OCI-LY7 (cell line): ENCODE measurements at regions not wholly inside any gene's neighbourhood (a gene's known extent, or its start where the extent isn't known, plus 50 kb on each side); places are given as distances from the start of the nearest gene placed in this dataset.

Experiments used
- BruUV-seq: library from RNA; stranded (reverse); fragments of 400-500 nt; replicated peaks from 2 replicates; lab custom pipeline; 2021; lab: Mats Ljungman, UMichigan
- CTCF ChIA-PET: fragments of 300-600 bp; sonication (Branson Sonifier 250); formaldehyde crosslinking; loops from one replicate; lab custom pipeline; 2022; ENCODE audit warnings: antibody characterized with exemption; ENCODE audit not compliant: unreplicated experiment; lab: Charles Lee
- POLR2A ChIA-PET: fragments of 300-600 bp; sonication (Branson Sonifier 250); formaldehyde crosslinking; loops from one replicate; lab custom pipeline; 2022; ENCODE audit warnings: antibody characterized with exemption; lab: Charles Lee
- DNase-seq: peaks from one replicate; pipeline ENCODE4 v3.0.0-alpha.2; 2015; ENCODE audit warnings: low spot score
- H2AFZ ChIP-seq: fragments of 200-600 bp; sonication (generic), shearing (Covaris generic); 2 replicates; pipeline ENCODE4 v1.6.1; 2014; ENCODE audit warnings: mild to moderate bottlenecking, antibody characterized with exemption, low read length, moderate library complexity
- H3K27ac ChIP-seq: fragments of 200-600 bp; sonication (generic); 2 replicates; pipeline ENCODE4 v1.5.1; 2014; ENCODE audit warnings: mixed run types, low read depth, mild to moderate bottlenecking, moderate library complexity, low read length, inconsistent platforms; ENCODE audit not compliant: poor library complexity, severe bottlenecking
- H3K36me3 ChIP-seq: fragments of 200-600 bp; sonication (generic); 2 replicates; pipeline ENCODE4 v1.6.1; 2014; ENCODE audit warnings: mild to moderate bottlenecking, antibody characterized with exemption, low read length, moderate library complexity, mixed read lengths; ENCODE audit not compliant: insufficient read depth
- H3K4me1 ChIP-seq: fragments of 200-600 bp; sonication (generic); 2 replicates; pipeline ENCODE4 v1.5.1; 2014; ENCODE audit warnings: mild to moderate bottlenecking, low read length; ENCODE audit not compliant: insufficient read depth, poor library complexity, severe bottlenecking
- H3K4me2 ChIP-seq: fragments of 200-600 bp; sonication (generic); 2 replicates; pipeline ENCODE4 v1.6.1; 2014; ENCODE audit warnings: mild to moderate bottlenecking, low read length
- H3K4me3 ChIP-seq: fragments of 200-600 bp; sonication (generic); 2 replicates; pipeline ENCODE4 v1.5.1; 2014; ENCODE audit warnings: mild to moderate bottlenecking, low read depth, low read length; ENCODE audit not compliant: poor library complexity, severe bottlenecking
- H3K79me2 ChIP-seq: fragments of 200-600 bp; sonication (generic); 2 replicates; pipeline ENCODE4 v1.6.1; 2016; ENCODE audit warnings: low read depth, mild to moderate bottlenecking, low read length, moderate library complexity, mixed read lengths; ENCODE audit not compliant: insufficient read depth
- H3K9me2 ChIP-seq: fragments of 200-600 bp; sonication (generic); 2 replicates; pipeline ENCODE4 v1.6.1; 2016; ENCODE audit warnings: mild to moderate bottlenecking, low read length, mixed read lengths; ENCODE audit not compliant: insufficient read depth
- H3K9me3 ChIP-seq: fragments of 200-600 bp; sonication (generic); 2 replicates; pipeline ENCODE4 v1.6.1; 2014; ENCODE audit warnings: mild to moderate bottlenecking, mixed run types, low read length, mixed read lengths
- H4K20me1 ChIP-seq: fragments of 200-600 bp; sonication (generic); 2 replicates; pipeline ENCODE4 v1.6.1; 2014; ENCODE audit warnings: mild to moderate bottlenecking, antibody characterized with exemption, low read length, moderate library complexity, mixed read lengths; ENCODE audit not compliant: insufficient read depth
- EZH2phosphoT487 ChIP-seq: fragments of 200-600 bp; sonication (generic); IDR thresholded peaks from 2 replicates; pipeline ENCODE4 v1.6.1; 2018; ENCODE audit warnings: low read depth, borderline replicate concordance, mild to moderate bottlenecking, mixed run types, antibody characterized with exemption, low read length, moderate library complexity, mixed read lengths
- intact Hi-C: fragments of 100-400 bp; cut with micrococcal nuclease; formaldehyde crosslinking; loops from one replicate; pipeline ENCODE4 v1.10.0; 2022; ENCODE audit not compliant: unreplicated experiment
- TF ChIP-seq, protein P1 (sequence below): fragments of 200-600 bp; sonication (generic); conservative IDR thresholded peaks from 2 replicates; pipeline ENCODE4 v1.5.1; 2014; ENCODE audit warnings: mild to moderate bottlenecking, antibody characterized with exemption, low read length, moderate library complexity, mixed read lengths

DNA sequence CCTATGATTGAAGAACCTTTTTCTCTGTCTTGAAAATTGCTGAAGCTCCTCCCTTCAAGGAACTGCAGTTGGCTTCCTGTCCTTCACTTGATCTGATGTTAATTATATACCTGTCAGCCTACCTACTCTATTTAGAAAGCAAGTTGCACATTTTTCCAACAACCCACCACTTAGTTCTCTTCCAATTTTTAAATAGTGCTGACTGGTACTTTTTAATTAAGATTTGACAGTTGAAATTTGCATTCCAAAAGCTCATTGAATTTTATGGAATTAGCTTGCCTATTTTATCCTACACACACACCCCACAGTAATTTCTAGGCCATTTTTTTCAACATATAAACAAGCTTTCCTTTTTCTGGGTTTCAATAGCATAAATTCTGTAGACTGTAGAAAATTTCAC is 820.3 kb upstream of the FAT3 start:
- no peak overlapping the region for H3K27ac ChIP-seq
- no peak for DNase-seq
- CTCF ChIA-PET, result no interaction called here
- no peaks in the 10 kb centered on the region for H3K9me3 ChIP-seq
- no peaks in the 10 kb centered on the region for H3K4me1 ChIP-seq
- no peaks in the 10 kb centered on the region for H3K79me2 ChIP-seq
- H3K36me3 ChIP-seq, result no peaks in the 10 kb centered on the region
- POLR2A ChIA-PET, result no interaction called here
- H3K4me3 ChIP-seq, result no peak overlapping the region
- TF ChIP-seq EZH2phosphoT487, result no peak
- TF ChIP-seq, protein P1, sequence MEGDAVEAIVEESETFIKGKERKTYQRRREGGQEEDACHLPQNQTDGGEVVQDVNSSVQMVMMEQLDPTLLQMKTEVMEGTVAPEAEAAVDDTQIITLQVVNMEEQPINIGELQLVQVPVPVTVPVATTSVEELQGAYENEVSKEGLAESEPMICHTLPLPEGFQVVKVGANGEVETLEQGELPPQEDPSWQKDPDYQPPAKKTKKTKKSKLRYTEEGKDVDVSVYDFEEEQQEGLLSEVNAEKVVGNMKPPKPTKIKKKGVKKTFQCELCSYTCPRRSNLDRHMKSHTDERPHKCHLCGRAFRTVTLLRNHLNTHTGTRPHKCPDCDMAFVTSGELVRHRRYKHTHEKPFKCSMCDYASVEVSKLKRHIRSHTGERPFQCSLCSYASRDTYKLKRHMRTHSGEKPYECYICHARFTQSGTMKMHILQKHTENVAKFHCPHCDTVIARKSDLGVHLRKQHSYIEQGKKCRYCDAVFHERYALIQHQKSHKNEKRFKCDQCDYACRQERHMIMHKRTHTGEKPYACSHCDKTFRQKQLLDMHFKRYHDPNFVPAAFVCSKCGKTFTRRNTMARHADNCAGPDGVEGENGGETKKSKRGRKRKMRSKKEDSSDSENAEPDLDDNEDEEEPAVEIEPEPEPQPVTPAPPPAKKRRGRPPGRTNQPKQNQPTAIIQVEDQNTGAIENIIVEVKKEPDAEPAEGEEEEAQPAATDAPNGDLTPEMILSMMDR, result no peak
- intact Hi-C loops, result no loop called here
- no peaks in the 10 kb centered on the region for H3K9me2 ChIP-seq
- H2AFZ ChIP-seq, result no peak overlapping the region
- no peak overlapping the region for H3K4me2 ChIP-seq
- BruUV-seq, result no TSS peak
- H4K20me1 ChIP-seq, result no peaks in the 10 kb centered on the region

DNA sequence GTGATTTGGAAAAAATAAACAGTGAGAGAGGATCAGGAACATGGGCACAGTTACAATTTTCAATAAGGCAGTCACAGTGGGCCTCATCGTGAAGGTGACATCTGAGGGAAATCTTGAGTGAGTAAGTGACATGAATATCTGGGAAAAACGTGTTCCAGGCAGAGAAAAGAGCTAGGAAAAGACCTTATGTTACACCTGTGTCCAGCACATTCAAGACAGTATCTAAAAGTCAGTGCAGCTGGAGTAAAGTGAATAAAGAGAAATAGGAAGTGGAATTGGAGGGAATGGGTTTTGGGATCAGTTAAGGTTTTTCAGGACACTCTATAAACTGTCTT is 827.5 kb upstream of the FAT3 start:
- H4K20me1 ChIP-seq, result no peaks in the 10 kb centered on the region
- no peaks in the 10 kb centered on the region for H3K36me3 ChIP-seq
- intact Hi-C loops, result no loop called here
- no peak overlapping the region for H3K4me2 ChIP-seq
- H3K27ac ChIP-seq, result no peak overlapping the region
- H3K4me3 ChIP-seq, result no peak overlapping the region
- H3K4me1 ChIP-seq, result no peaks in the 10 kb centered on the region
- no TSS peak for BruUV-seq
- no peak for TF ChIP-seq EZH2phosphoT487
- TF ChIP-seq, protein P1, result no peak
- no peaks in the 10 kb centered on the region for H3K9me3 ChIP-seq
- CTCF ChIA-PET, result no interaction called here
- H2AFZ ChIP-seq, result no peak overlapping the region
- H3K9me2 ChIP-seq, result no peaks in the 10 kb centered on the region
- POLR2A ChIA-PET, result interaction anchor here (0.7 kb wide), 1 partner anchor 10 kb away, joined by 3 read pairs; no protein-coding TSS in a partner anchor
- no peaks in the 10 kb centered on the region for H3K79me2 ChIP-seq
- no peak for DNase-seq

DNA sequence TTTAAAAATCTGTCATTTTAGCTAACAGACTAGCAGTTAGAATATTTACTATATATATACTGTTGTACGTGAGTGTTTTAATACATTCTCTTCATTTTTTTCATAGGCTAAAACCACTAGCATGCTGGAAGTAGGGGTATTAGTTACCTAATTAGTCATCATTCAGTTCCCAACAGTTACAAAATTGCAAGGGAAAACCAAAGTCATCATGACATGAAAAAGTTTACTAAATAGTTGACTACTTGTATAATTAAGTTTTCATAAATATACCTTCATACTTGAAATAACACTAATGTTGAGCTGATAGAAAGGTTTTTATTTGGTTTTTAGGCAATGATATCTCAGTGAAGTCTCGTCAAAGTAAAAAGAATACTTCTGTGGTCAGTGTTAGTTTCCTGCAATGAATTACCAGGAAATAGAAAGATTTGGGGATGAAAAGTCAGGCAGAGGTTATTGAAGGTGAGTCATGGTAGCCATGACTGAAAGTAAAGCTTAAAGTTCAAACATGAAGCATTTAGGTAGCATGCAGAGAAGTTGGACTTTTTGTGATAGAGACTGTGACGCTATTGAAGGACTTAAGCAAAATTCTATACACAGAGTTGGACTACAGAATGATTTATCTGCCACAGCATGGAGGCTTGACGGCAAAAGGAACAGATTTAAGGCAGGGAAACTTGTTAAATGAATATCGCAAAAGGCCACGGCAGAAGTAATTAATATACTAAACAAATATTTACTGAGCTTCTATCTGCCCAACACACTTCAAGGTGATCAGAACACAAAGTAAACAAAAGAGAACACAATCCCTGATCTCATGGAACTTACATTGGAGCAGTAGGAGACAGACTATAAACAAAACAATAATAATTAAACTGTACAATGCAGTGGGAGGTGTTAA is 828.1 kb upstream of the FAT3 start:
- ChIA-PET POLR2A (no interaction called here), CTCF (no interaction called here)
- no peaks in the 10 kb centered on the region for H3K9me2 ChIP-seq
- H3K79me2 ChIP-seq, result no peaks in the 10 kb centered on the region
- H3K36me3 ChIP-seq, result no peaks in the 10 kb centered on the region
- H4K20me1 ChIP-seq, result no peaks in the 10 kb centered on the region
- no peaks in the 10 kb centered on the region for H3K9me3 ChIP-seq
- BruUV-seq, result no TSS peak
- DNase-seq, result no peak
- H3K4me3 ChIP-seq, result no peak overlapping the region
- TF ChIP-seq EZH2phosphoT487, result no peak
- TF ChIP-seq, protein P1, result no peak
- intact Hi-C loops, result no loop called here
- H2AFZ ChIP-seq, result no peak overlapping the region
- no peak overlapping the region for H3K27ac ChIP-seq
- no peaks in the 10 kb centered on the region for H3K4me1 ChIP-seq
- H3K4me2 ChIP-seq, result no peak overlapping the region
